Activated naive CD4-positive, alpha-beta T cell treated with Interleukin-2 at 50 U/mL for 16 hours (primary cell): ENCODE measurements at regions not wholly inside any gene's neighbourhood (a gene's known extent, or its start where the extent isn't known, plus 50 kb on each side); places are given as distances from the start of the nearest gene placed in this dataset.

Source experiments
- DNase-seq: peaks from one replicate; pipeline ENCODE4 v3.0.0-alpha.2; 2020

GRCh38 chr13:77480066-77480465 is 55.4 kb upstream of the SCEL start:
- no peak for DNase-seq

GRCh38 chr13:77479326-77479725 is 56.2 kb upstream of the SCEL start:
- no peak for DNase-seq

- DNase-seq, result no peak
These were observed 58.1 kb upstream of the SCEL start for GRCh38 chr13:77477299-77477848.

GRCh38 chr13:77476456-77476855 is 59.0 kb upstream of the SCEL start:
- no peak for DNase-seq

GRCh38 chr13:77475345-77476084 is 60.0 kb upstream of the SCEL start:
- DNase-seq, result no peak

- no peak for DNase-seq
These were observed 64.5 kb upstream of the SCEL start for GRCh38 chr13:77470986-77471385.

GRCh38 chr13:77466753-77467422 is 68.6 kb upstream of the SCEL start:
- DNase-seq, result no peak

- DNase-seq, result no peak
These were observed 69.8 kb upstream of the SCEL start for GRCh38 chr13:77465603-77466195.

GRCh38 chr13:77460195-77460594 is 75.3 kb upstream of the SCEL start:
- no peak for DNase-seq

- DNase-seq, result no peak
These were observed 75.9 kb upstream of the SCEL start for GRCh38 chr13:77459592-77459991.

GRCh38 chr13:77458736-77459135 is 76.8 kb upstream of the SCEL start:
- DNase-seq, result no peak

GRCh38 chr13:77457966-77458365 is 77.5 kb upstream of the SCEL start:
- no peak for DNase-seq

GRCh38 chr13:77456271-77456670 is 79.2 kb upstream of the SCEL start:
- no peak for DNase-seq

- no peak for DNase-seq
These were observed 86.2 kb upstream of the SCEL start for GRCh38 chr13:77449265-77449664.

- no peak for DNase-seq
These were observed 86.8 kb upstream of the SCEL start for GRCh38 chr13:77448689-77449088.

GRCh38 chr13:77443511-77443910 is 92.0 kb upstream of the SCEL start:
- no peak for DNase-seq

GRCh38 chr13:77437267-77437666 is 98.2 kb upstream of the SCEL start:
- DNase-seq, result no peak

GRCh38 chr13:77434289-77434688 is 101.2 kb upstream of the SCEL start:
- no peak for DNase-seq

GRCh38 chr13:77431449-77431848 is 104.1 kb upstream of the SCEL start:
- no peak for DNase-seq

GRCh38 chr13:77430377-77430951 is 103.6 kb upstream of the MYCBP2 start:
- DNase-seq, result no peak

- peak; percentile 79 for DNase-seq
These were observed 102.6 kb upstream of the MYCBP2 start for GRCh38 chr13:77429320-77430142.

GRCh38 chr13:77425705-77426104 is 98.8 kb upstream of the MYCBP2 start:
- no peak for DNase-seq

GRCh38 chr13:77423296-77423695 is 96.4 kb upstream of the MYCBP2 start:
- no peak for DNase-seq
